ENCODE measurements at regions not wholly inside any gene's neighbourhood (a gene's known extent, or its start where the extent isn't known, plus 50 kb on each side); places are given as distances from the start of the nearest gene placed in this dataset.

DNA sequence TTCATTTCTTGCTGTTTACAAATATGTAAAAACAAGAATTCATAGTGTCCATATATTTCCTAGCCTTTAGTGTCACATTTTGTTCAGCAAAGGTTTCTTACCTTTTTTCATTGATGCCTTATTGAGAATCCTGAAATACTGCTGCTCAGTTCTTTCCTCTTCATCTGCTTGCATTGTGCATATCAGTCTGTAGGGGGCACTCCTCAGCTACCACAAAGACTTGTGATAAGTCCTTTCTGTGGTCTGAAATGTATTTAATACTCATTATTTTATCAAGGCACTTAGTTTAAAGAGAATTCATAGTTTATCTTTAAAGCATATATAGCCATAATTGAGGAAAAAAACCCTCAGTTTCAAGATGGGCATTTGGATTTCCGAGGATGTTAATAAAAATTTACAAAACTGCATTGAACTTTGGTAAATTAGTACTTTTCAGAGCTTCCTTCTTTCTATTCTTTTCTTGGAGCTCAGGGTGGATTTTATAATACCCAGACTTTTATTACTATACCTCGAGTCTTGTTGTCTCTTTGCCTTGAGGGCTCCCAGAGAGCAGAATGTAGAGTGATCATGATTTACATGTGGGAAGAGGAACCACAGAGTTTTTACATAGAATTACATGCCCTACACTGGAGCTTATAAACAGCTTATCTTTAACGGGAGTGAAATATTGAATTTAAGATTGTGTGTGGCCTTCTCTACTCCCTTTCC, 570.1 kb downstream of the PLCL1 start:
- peaks cover 3% of the 10 kb centered on the region for H3K27me3 ChIP-seq
- DNase-seq (ENCODE audit: low read depth in 1 of 2, low spot score in 1 of 2) = peak; percentile 72 to 80

DNA sequence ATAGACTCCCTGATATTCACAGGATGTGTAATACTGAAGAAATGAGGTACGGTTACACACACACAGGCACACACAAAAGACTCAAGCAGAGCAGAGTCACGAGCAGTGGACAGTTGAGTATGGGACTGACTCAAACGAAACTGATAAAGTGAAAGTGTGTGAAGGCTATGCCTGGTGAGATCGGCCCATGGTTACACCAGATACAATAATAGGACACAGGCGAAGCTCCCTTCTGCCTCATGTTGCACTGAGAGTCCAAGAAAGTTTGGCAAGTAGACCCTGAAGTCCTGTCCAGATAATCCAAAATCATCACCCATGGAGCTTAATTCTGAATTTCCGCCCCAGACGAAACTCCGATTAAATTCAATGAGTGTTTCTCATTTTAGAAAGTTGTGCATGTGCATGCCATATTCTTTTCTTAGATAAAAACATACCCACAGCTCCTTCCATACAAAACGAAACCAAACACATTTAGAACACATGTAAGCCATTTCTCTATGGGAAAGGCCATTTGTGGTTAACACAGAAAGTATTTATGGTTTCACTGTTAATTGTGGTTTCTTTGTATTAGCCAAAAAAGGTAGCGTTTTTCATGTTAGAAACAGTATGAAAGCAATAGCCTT, 567.6 kb downstream of the PLCL1 start:
- peak in 1 of 2 donors; percentile 0 for DNase-seq (ENCODE audit: low read depth in 1 of 2, low spot score in 1 of 2)
- no peaks in the 10 kb centered on the region for H3K9me3 ChIP-seq (ENCODE audit: low read depth)
- no peaks in the 10 kb centered on the region for H3K36me3 ChIP-seq
- no peak overlapping the region for H3K4me3 ChIP-seq
- peaks cover 3% of the 10 kb centered on the region for H3K27me3 ChIP-seq
- no peaks in the 10 kb centered on the region for H3K4me1 ChIP-seq (ENCODE audit: low read depth)
- TF ChIP-seq, protein P1, sequence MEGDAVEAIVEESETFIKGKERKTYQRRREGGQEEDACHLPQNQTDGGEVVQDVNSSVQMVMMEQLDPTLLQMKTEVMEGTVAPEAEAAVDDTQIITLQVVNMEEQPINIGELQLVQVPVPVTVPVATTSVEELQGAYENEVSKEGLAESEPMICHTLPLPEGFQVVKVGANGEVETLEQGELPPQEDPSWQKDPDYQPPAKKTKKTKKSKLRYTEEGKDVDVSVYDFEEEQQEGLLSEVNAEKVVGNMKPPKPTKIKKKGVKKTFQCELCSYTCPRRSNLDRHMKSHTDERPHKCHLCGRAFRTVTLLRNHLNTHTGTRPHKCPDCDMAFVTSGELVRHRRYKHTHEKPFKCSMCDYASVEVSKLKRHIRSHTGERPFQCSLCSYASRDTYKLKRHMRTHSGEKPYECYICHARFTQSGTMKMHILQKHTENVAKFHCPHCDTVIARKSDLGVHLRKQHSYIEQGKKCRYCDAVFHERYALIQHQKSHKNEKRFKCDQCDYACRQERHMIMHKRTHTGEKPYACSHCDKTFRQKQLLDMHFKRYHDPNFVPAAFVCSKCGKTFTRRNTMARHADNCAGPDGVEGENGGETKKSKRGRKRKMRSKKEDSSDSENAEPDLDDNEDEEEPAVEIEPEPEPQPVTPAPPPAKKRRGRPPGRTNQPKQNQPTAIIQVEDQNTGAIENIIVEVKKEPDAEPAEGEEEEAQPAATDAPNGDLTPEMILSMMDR (IDR thresholded peaks at IDR 0.05; ENCODE audit: low read depth, low read length) = no peak
- no peak overlapping the region for H3K27ac ChIP-seq

More for the DNA sequence above, 570.1 kb downstream of the PLCL1 start:
- TF ChIP-seq, protein P1 (IDR thresholded peaks at IDR 0.05; ENCODE audit: low read depth, low read length) = peak; percentile 77
- Histone ChIP-seq H3K4me1 (ENCODE audit: low read depth) (no peaks in the 10 kb centered on the region), H3K9me3 (ENCODE audit: low read depth) (no peaks in the 10 kb centered on the region), H3K4me3 (no peak overlapping the region), H3K27ac (no peak overlapping the region), H3K36me3 (no peaks in the 10 kb centered on the region)

DNA sequence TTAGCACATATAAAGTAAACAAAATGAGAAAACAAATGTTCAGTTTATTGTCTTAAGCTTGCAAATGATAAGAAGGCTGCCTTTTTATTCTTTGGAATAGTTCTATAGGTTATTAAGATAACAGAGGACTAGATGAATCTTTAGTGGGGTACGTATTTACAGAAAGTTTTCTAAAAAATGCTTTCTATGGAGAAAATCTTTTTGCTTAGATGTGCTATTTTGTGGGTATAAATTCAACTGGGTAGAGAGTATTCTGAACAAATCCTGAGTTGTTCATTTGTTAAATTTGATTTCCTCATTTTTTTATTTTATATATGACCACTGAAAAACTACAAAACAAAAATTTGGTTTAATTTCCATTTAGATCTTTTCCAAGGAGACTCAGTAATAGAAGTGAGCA, 566.9 kb downstream of the PLCL1 start:
- TF ChIP-seq, protein P1 (IDR thresholded peaks at IDR 0.05; ENCODE audit: low read depth, low read length) = no peak
- Histone ChIP-seq H3K27ac (no peak overlapping the region), H3K27me3 (peaks cover 3% of the 10 kb centered on the region), H3K9me3 (ENCODE audit: low read depth) (no peaks in the 10 kb centered on the region), H3K4me3 (no peak overlapping the region), H3K36me3 (no peaks in the 10 kb centered on the region), H3K4me1 (ENCODE audit: low read depth) (no peaks in the 10 kb centered on the region)
- no peak for DNase-seq (ENCODE audit: low read depth in 1 of 2, low spot score in 1 of 2)

DNA sequence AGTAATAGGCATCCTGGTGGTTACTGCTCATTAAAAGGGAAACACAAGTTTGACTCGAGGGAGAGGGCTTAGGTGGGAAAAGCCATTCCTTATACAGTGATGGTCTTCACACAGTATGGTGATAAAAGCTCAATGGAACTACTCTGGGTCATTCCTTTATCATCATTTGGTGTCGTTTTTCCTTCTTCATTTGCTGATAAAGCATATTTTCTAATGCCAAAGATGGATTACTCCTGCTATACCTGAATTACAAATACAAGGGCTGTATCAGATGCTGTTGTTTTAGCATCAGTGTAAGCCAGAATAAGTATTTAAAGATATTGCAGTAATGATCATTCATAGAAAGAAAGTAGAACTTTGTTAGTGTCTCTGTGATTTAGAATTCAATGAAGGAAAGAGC, 563.7 kb downstream of the PLCL1 start:
- Histone ChIP-seq H3K36me3 (no peaks in the 10 kb centered on the region), H3K27ac (no peak overlapping the region), H3K4me1 (ENCODE audit: low read depth) (no peaks in the 10 kb centered on the region), H3K27me3 (peaks cover 3% of the 10 kb centered on the region), H3K4me3 (no peak overlapping the region), H3K9me3 (ENCODE audit: low read depth) (no peaks in the 10 kb centered on the region)
- no peak for DNase-seq (ENCODE audit: low read depth in 1 of 2, low spot score in 1 of 2)
- TF ChIP-seq, protein P1 (IDR thresholded peaks at IDR 0.05; ENCODE audit: low read depth, low read length) = no peak

DNA sequence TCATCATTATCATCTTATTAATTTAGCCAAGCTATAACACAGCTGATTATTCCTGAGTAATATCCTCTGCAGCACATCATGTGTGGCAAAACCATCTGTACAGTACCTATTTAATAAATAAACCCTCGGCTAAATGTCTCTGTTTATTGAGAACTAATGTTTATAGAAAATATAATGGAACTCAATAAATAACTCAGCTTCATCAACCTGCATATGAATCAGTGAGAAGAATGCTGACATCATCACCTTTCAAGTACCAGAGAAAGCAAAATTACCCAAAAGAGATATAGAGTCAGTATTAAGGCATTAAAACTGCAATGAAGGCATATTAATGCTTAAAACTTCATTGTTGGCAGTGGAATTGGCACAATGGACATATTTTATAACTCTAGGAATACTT, 558.3 kb downstream of the PLCL1 start:
- Histone ChIP-seq H3K27ac (no peak overlapping the region), H3K4me3 (no peak overlapping the region), H3K27me3 (no peaks in the 10 kb centered on the region), H3K4me1 (ENCODE audit: low read depth) (no peaks in the 10 kb centered on the region), H3K9me3 (ENCODE audit: low read depth) (no peaks in the 10 kb centered on the region), H3K36me3 (no peaks in the 10 kb centered on the region)
- TF ChIP-seq, protein P1 (IDR thresholded peaks at IDR 0.05; ENCODE audit: low read depth, low read length) = no peak
- no peak for DNase-seq (ENCODE audit: low read depth in 1 of 2, low spot score in 1 of 2)

Measured in cardiac muscle cell (in vitro differentiated cells and primary cell).